H1 (cell line): ENCODE measurements at regions not wholly inside any gene's neighbourhood (a gene's known extent, or its start where the extent isn't known, plus 50 kb on each side); places are given as distances from the start of the nearest gene placed in this dataset.

Source experiments
- CTCF ChIP-seq, 3 experiments: IDR thresholded peaks; 1 replicate in 2 of 3; 2 replicates in 1 of 3; pipeline versions ENCODE4 v1.5.1 to v1.6.1; 2011; ENCODE audit warnings: low read length in 3 of 3, mild to moderate bottlenecking in 3 of 3, inconsistent platforms in 2 of 3, low read depth in 1 of 3, moderate library complexity in 1 of 3; ENCODE audit not compliant: insufficient read depth in 1 of 3; ENCODE audit errors: control extremely low read depth in 1 of 3
- TCF12 ChIP-seq: IDR thresholded peaks from 2 replicates; pipeline ENCODE4 v1.6.1; 2011; ENCODE audit warnings: low read depth, mild to moderate bottlenecking, low read length

- TF ChIP-seq CTCF (IDR thresholded peaks at IDR 0.05; ENCODE audit: control extremely low read depth in 1 of 3, insufficient read depth in 1 of 3, low read depth in 1 of 3, low read length in 3 of 3) (no peak), TCF12 (no peak)
These were observed 474.9 kb upstream of the JARID2 start (continued) for GRCh38 chr6:14771016-14771415.
